ENCODE measurements at regions not wholly inside any gene's neighbourhood (a gene's known extent, or its start where the extent isn't known, plus 50 kb on each side); places are given as distances from the start of the nearest gene placed in this dataset.

DNA sequence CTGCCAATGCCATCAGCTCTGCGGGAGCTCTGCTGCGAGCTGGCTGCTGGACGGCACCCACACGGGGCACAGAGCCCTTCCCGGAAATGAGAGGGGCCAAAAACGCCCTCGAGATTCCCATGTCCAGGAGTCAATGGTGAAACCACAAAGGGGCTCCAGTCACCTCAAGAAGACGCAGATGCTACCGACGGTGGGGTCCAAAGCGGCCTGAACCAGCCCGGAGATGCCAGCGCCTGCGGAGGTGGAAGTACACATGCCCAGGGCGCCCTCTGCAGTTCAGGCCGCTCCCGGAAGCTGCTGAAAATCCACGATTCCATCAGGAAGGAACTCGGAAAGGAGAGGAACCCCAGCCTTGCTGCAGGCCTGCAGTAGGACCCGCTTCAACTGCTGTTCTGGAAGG is 82.4 kb upstream of the SELENOP start:
- TF ChIP-seq, protein P1, sequence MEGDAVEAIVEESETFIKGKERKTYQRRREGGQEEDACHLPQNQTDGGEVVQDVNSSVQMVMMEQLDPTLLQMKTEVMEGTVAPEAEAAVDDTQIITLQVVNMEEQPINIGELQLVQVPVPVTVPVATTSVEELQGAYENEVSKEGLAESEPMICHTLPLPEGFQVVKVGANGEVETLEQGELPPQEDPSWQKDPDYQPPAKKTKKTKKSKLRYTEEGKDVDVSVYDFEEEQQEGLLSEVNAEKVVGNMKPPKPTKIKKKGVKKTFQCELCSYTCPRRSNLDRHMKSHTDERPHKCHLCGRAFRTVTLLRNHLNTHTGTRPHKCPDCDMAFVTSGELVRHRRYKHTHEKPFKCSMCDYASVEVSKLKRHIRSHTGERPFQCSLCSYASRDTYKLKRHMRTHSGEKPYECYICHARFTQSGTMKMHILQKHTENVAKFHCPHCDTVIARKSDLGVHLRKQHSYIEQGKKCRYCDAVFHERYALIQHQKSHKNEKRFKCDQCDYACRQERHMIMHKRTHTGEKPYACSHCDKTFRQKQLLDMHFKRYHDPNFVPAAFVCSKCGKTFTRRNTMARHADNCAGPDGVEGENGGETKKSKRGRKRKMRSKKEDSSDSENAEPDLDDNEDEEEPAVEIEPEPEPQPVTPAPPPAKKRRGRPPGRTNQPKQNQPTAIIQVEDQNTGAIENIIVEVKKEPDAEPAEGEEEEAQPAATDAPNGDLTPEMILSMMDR (IDR thresholded peaks at IDR 0.05; ENCODE audit: poor library complexity) = no peak
- TF ChIP-seq EZH2phosphoT487 (IDR thresholded peaks at IDR 0.05; ENCODE audit: low read depth, severe bottlenecking, unreplicated experiment) (no peak), EZH2 (IDR thresholded peaks at IDR 0.05; ENCODE audit: borderline replicate concordance) (no peak)

All from hepatocyte (in vitro differentiated cells).